Endodermal cell (in vitro differentiated cells): ENCODE measurements at regions not wholly inside any gene's neighbourhood (a gene's known extent, or its start where the extent isn't known, plus 50 kb on each side); places are given as distances from the start of the nearest gene placed in this dataset.

Source experiments
- DNase-seq: peaks from one replicate; pipeline ENCODE4 v3.0.0-alpha.2; 2017
- H3K27ac ChIP-seq: 2 replicates; pipeline ENCODE4 v1.5.1; 2013; ENCODE audit warnings: mild to moderate bottlenecking, low read depth, low read length, moderate library complexity
- H3K27me3 ChIP-seq: 2 replicates; pipeline ENCODE4 v1.6.1; 2013; ENCODE audit warnings: mild to moderate bottlenecking, low read length, moderate library complexity; ENCODE audit not compliant: insufficient read depth, control insufficient read depth, poor library complexity, severe bottlenecking
- H3K36me3 ChIP-seq: 2 replicates; pipeline ENCODE4 v1.7.0; 2013; ENCODE audit warnings: mild to moderate bottlenecking, low read length, moderate library complexity; ENCODE audit not compliant: control insufficient read depth, insufficient read depth
- H3K4me1 ChIP-seq: one replicate; pipeline ENCODE4 v1.7.0; 2013; ENCODE audit warnings: low read length; ENCODE audit not compliant: control insufficient read depth, insufficient read depth
- H3K4me3 ChIP-seq: 2 replicates; pipeline ENCODE4 v1.5.1; 2013; ENCODE audit warnings: mild to moderate bottlenecking, low read length, moderate library complexity
- H3K9ac ChIP-seq: 2 replicates; pipeline ENCODE4 v1.6.1; 2013; ENCODE audit warnings: mild to moderate bottlenecking, low read length, moderate library complexity; ENCODE audit not compliant: poor library complexity, severe bottlenecking; ENCODE audit errors: extremely low read depth
- H3K9me3 ChIP-seq: 2 replicates; pipeline ENCODE4 v1.6.1; 2013; ENCODE audit warnings: mild to moderate bottlenecking, low read length, moderate library complexity; ENCODE audit not compliant: control insufficient read depth
- H3K27ac Mint-ChIP-seq: 2 replicates; pipeline ENCODE4 v1.8.0; 2020; ENCODE audit warnings: mixed read lengths
- H3K27me3 Mint-ChIP-seq: 2 replicates; pipeline ENCODE4 v1.8.0; 2021; ENCODE audit warnings: mild to moderate bottlenecking, mixed read lengths; ENCODE audit not compliant: insufficient read depth
- H3K36me3 Mint-ChIP-seq: 2 replicates; pipeline ENCODE4 v1.8.0; 2020; ENCODE audit warnings: low read depth, mixed read lengths
- H3K4me1 Mint-ChIP-seq: 2 replicates; pipeline ENCODE4 v1.8.0; 2020; ENCODE audit warnings: mixed read lengths
- H3K4me3 Mint-ChIP-seq: 2 replicates; pipeline ENCODE4 v1.8.0; 2020; ENCODE audit warnings: mild to moderate bottlenecking, moderate library complexity, mixed read lengths
- H3K9me3 Mint-ChIP-seq: 2 replicates; pipeline ENCODE4 v1.8.0; 2020; ENCODE audit warnings: mild to moderate bottlenecking, mixed read lengths
- WGBS, 2 experiments: methylation state at CpG; one replicate each; pipeline versions ENCODE4 v1.1.5 to v1.1.7; 2013; ENCODE audit warnings: missing lambda C conversion rate in 2 of 2, mixed read lengths in 1 of 2; ENCODE audit not compliant: insufficient coverage in 1 of 2, insufficient read length in 1 of 2; 5-methylcytosine and 5-hydroxymethylcytosine counted together
- TF ChIP-seq, protein P1 (sequence below): fragments of 200-600 bp; sonication (generic); conservative IDR thresholded peaks from 2 replicates; pipeline ENCODE4 v1.5.0; 2021; ENCODE audit warnings: antibody characterized with exemption, mild to moderate bottlenecking

DNA sequence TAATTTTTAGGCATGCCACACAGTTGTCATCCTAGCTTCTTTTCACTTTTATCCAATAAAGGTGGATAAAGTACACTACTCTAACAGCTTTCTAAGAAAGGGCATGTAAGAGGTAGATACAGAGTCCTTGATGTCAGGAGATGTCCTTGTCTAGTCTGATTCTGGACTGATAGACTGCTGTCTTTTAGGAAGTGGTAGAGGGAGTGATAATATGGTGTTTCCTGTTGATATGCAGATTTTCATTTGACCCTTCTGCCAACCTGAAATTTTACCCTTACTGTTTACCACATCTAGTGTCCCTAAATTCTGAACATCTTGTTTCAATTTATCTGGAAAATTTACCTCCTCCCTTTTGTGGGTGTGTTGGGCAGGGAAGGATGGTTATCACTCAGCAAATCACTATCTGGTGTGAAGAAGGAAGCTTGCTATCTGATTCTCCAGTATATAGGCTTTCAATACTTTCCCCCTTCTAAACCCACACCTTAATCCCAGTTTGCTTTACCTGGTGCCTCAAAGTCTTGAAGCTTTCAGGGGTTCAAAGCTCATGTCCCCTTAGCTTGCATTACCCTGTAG, 354.9 kb upstream of the SNX7 start:
- TF ChIP-seq, protein P1, sequence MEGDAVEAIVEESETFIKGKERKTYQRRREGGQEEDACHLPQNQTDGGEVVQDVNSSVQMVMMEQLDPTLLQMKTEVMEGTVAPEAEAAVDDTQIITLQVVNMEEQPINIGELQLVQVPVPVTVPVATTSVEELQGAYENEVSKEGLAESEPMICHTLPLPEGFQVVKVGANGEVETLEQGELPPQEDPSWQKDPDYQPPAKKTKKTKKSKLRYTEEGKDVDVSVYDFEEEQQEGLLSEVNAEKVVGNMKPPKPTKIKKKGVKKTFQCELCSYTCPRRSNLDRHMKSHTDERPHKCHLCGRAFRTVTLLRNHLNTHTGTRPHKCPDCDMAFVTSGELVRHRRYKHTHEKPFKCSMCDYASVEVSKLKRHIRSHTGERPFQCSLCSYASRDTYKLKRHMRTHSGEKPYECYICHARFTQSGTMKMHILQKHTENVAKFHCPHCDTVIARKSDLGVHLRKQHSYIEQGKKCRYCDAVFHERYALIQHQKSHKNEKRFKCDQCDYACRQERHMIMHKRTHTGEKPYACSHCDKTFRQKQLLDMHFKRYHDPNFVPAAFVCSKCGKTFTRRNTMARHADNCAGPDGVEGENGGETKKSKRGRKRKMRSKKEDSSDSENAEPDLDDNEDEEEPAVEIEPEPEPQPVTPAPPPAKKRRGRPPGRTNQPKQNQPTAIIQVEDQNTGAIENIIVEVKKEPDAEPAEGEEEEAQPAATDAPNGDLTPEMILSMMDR: no peak
- Histone ChIP-seq H3K36me3 (no peaks in the 10 kb centered on the region), H3K4me1 (no peaks in the 10 kb centered on the region), H3K27me3 (no peaks in the 10 kb centered on the region), H3K9ac (no peak overlapping the region), H3K4me3 (no peak overlapping the region), H3K27ac (no peak overlapping the region), H3K9me3 (no peaks in the 10 kb centered on the region)
- Mint-ChIP-seq H3K4me1 (peaks cover 10% of the 10 kb centered on the region), H3K4me3 (no peak overlapping the region), H3K36me3 (peaks cover 2% of the 10 kb centered on the region), H3K27me3 (no peaks in the 10 kb centered on the region), H3K27ac (no peak overlapping the region), H3K9me3 (peaks cover 6% of the 10 kb centered on the region)
- no peak for DNase-seq

DNA sequence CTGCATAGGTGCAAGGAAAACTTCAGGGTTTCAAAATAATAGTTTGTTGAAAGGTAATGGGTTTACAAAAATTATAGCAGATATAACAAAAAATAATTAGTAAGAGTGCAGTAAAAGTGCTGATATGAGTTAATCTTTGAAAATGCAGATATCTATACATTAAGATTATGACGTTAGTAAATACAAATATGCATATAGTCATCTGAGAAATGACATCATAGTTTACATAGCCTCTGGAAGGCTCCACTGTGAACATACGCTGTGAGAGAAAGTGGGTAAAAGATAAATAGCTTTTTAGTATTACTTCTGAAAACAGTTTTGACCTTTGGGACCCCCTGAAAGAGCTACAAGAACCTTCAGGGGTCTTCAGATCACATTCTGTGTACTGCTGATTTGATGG, 356.2 kb upstream of the SNX7 start:
- DNase-seq: no peak

DNA sequence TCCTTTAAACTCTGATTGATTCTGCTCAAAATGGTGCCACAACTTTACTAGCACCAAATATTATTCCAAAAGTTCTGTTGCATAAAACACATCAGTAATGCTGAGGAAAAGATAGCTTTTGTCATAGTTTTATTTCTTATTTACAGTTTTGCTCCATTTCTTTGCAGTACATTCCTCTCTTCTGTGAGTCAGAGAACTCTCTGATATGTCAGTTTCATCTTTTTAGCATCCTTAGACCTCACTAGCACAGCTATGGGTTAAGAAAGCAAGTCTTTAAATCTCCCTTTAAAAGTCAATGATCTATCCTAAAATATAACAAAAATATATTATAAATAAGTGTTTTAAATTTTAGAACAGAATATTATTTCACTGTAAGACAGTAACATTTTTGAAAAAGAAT, 356.6 kb upstream of the SNX7 start:
- H3K27me3 ChIP-seq: no peaks in the 10 kb centered on the region
- Mint-ChIP-seq H3K4me1 (peaks cover 11% of the 10 kb centered on the region), H3K27ac (no peak overlapping the region), H3K4me3 (no peak overlapping the region), H3K9me3 (peaks cover 8% of the 10 kb centered on the region), H3K36me3 (peaks cover 3% of the 10 kb centered on the region), H3K27me3 (no peaks in the 10 kb centered on the region)
- H3K27ac ChIP-seq: no peak overlapping the region
- H3K9me3 ChIP-seq: no peaks in the 10 kb centered on the region
- TF ChIP-seq, protein P1: no peak
- DNase-seq: no peak
- H3K4me3 ChIP-seq: no peak overlapping the region
- H3K4me1 ChIP-seq: no peaks in the 10 kb centered on the region
- H3K36me3 ChIP-seq: no peaks in the 10 kb centered on the region
- H3K9ac ChIP-seq: no peak overlapping the region

More for the DNA sequence above, 356.2 kb upstream of the SNX7 start:
- Mint-ChIP-seq H3K36me3 (peaks cover 3% of the 10 kb centered on the region), H3K4me3 (no peak overlapping the region), H3K4me1 (peaks cover 10% of the 10 kb centered on the region), H3K27ac (no peak overlapping the region), H3K9me3 (peaks cover 8% of the 10 kb centered on the region), H3K27me3 (no peaks in the 10 kb centered on the region)
- H3K9me3 ChIP-seq: no peaks in the 10 kb centered on the region
- H3K27ac ChIP-seq: no peak overlapping the region
- H3K4me1 ChIP-seq: no peaks in the 10 kb centered on the region
- H3K9ac ChIP-seq: no peak overlapping the region
- H3K27me3 ChIP-seq: no peaks in the 10 kb centered on the region
- TF ChIP-seq, protein P1: no peak
- 80 to 96% methylated on average over 1 to 2 of the region's 2 CpGs for WGBS, 2 experiments
- H3K4me3 ChIP-seq: no peak overlapping the region
- H3K36me3 ChIP-seq: no peaks in the 10 kb centered on the region
